ENCODE measurements at regions not wholly inside any gene's neighbourhood (a gene's known extent, or its start where the extent isn't known, plus 50 kb on each side); places are given as distances from the start of the nearest gene placed in this dataset.

DNA sequence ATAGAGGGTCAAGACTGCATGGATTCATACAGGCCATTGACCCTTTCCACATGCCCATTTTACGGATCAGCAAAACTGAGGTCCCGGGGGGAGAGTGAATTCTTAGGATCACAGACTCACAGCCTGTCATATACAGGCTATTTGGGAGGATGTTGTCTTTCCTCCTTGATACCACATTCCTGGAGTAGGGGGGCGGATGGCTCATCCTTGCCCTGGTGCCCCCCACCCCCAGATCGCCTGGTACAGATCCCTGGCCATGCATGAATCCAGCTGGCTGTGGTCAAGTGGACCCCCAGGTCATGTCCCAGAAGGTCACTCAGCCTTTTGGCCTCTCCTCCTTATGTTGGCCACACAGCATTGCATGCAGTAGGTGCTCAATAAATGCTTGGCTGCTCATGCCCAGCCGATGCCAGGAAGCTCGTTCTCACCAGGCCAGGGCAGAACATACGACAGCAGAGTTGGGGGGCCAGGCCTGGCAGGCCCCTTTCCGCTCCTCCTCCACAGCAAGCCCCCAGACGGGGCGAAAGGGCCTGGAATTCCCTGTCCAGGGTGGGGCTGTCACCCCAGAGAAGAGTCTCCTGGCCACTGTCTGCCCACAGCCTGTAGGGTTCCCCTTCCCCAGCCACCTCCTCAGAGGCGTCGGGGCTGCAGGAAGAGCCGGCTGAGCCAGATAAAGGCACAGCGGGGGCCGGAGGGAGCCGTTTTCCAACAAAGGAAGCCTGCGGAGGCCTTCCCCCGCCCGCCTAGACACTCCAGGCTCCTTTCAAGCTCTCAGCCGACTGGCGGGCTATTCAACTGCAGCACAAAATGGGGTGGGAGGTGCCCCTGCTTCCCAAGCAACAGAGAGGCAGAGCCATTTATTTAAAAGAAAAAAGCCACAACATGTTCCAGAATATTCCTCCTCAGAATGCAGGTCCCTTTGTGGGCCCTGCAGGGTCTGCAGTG is 215.7 kb upstream of the CIBAR2 start:
- Mint-ChIP-seq H3K4me1 (peaks cover 3% of the 10 kb centered on the region), H3K27me3 (peaks cover 5% of the 10 kb centered on the region), H3K27ac (no peak overlapping the region), H3K4me3 (no peak overlapping the region), H3K36me3 (ENCODE audit: low read depth) (no peaks in the 10 kb centered on the region), H3K9me3 (ENCODE audit: low read depth) (no peaks in the 10 kb centered on the region)
- POLR2A ChIA-PET: no interaction called here
- no peak for DNase-seq
- intact Hi-C loops (cut with DNase I, micrococcal nuclease): no loop called here
- CTCF ChIA-PET: no interaction called here
- no peak for ATAC-seq

DNA sequence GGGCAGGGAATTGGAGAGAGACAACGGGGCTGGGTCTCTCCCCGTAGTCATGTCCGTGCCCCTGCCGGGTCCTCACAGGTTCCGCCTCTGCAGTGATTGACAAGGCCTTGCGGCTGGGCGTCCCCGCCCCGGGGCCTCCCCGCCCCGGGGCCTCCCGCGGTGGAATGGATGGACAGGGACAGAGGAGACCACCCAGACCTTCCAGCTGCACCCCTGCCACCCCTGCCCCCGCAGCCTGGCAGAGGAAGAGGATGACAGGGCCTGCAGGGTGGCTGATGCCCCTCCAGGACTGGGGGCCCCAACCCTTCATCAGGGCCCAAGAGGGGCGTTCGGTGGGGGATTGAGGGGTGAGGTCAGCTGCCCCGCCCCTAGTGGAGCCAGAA is 216.4 kb upstream of the CIBAR2 start:
- no peaks in the 10 kb centered on the region for H3K9me3 Mint-ChIP-seq (ENCODE audit: low read depth)
- H3K27ac Mint-ChIP-seq: no peak overlapping the region
- H3K4me1 Mint-ChIP-seq: peaks cover 3% of the 10 kb centered on the region
- CTCF ChIA-PET: no interaction called here
- DNase-seq (no peak), ATAC-seq (no peak)
- no peaks in the 10 kb centered on the region for H3K36me3 Mint-ChIP-seq (ENCODE audit: low read depth)
- H3K4me3 Mint-ChIP-seq: no peak overlapping the region
- intact Hi-C loops (cut with DNase I, micrococcal nuclease): no loop called here
- POLR2A ChIA-PET: no interaction called here
- peaks cover 5% of the 10 kb centered on the region for H3K27me3 Mint-ChIP-seq

DNA sequence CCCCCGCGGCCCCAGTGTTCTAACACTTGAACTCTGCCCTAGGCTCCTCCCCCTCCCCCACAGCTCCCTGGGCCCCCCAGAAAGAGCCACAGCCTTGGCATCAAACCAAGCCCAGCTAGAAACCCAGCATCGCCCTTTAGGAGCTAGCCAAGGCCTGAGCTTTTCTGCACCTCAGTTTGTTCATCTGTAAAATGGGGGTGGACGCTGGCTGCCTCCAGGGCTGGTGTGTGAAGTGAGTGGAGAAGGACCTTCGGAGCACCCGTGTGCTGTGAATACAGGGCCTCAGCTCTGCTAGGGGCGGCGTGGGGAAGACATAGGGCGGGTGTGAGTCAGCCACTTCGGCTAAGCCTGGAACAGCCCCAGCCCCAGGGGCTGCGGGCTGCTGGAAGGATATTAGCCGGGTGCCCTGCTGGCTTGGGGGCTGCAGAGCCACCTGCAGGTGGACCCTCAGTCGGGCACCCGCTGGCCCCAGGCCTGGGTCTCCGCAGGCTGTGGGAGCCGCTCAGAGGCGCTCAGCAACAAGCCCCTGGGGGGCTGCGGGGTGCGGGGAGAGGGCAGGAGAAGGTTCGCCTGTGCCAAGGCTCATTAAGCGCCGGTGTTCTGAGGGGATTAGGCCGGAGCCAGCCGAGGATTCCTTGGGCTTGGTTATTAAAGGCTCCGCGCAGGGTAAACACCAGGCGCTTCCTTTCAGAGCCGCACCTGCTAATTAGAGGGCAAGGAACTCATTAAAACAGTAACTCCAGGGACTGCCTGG is 217.0 kb upstream of the CIBAR2 start:
- peaks cover 5% of the 10 kb centered on the region for H3K27me3 Mint-ChIP-seq
- ATAC-seq: no peak
- no peak for DNase-seq
- intact Hi-C loops (cut with DNase I, micrococcal nuclease): no loop called here
- H3K4me1 Mint-ChIP-seq: peaks cover 3% of the 10 kb centered on the region
- no peaks in the 10 kb centered on the region for H3K36me3 Mint-ChIP-seq (ENCODE audit: low read depth)
- POLR2A ChIA-PET: no interaction called here
- H3K9me3 Mint-ChIP-seq (ENCODE audit: low read depth): no peaks in the 10 kb centered on the region
- no peak overlapping the region for H3K4me3 Mint-ChIP-seq
- H3K27ac Mint-ChIP-seq: no peak overlapping the region
- CTCF ChIA-PET: interaction anchor here (0.5 to 2.6 kb wide), 2 partner anchors 19 to 25 kb away, joined by 4 to 8 read pairs; no protein-coding TSS in a partner anchor

DNA sequence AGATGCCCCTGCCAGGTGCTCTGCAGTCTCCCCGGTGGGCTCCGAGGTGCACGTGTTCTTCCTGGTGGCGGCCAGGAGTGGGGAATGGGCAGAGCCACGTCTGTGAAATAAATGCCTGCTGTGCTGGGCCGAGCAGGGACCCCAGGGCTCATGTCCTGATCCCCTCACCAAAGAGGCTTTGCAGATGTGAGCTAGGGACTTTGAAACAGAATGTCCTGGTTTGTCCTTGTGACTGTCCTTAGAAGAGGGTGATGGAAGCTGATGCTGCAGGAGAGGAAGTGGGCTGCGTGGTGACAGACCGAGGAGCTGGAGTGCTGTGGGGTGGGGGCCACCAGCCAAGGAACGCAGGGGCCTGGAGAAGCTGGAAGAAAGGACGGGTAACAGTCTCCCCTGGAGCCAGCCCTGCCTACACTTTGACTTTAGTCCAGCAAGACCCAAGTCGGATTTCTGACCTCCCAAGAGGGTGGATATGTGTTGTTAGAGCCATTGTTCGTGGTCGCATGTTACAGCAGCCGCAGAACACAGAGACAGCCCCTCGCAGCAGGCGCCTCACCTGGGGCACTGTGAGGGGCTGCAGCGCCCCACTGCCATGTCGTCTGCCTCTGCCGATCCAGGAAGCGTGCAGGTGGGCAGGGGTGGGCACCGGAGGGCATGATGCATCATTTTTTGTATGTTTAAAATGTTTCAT is 217.9 kb upstream of the CIBAR2 start:
- ChIA-PET POLR2A (no interaction called here), CTCF (interaction anchor here (0.5 to 2.6 kb wide), 8 partner anchors 12 to 575 kb away, joined by 3 to 8 read pairs (median 4); no protein-coding TSS in a partner anchor)

DNA sequence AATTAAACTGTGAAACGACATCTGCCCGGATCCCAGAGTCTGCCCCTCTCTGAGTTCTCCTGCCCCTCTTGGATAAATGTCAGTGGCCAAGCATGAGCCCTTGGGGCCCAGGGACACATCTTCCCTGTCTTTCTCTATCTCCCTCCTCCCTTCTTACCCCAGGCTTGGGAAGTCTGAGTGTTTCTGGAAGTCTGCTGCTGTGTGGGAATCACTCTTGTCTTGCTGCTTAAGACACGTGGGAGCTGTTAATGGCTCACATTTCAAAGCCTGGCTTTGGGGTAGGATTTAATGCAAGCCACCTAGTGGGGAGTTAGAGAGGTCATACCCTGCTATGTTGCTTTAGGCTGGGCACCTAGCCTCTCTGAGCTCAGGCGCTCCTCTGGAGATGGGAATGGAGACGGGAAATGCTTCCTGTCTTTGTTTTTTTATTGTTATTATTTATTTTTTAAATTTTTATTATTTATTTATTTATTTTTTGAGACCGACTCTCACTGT is 218.5 kb upstream of the CIBAR2 start:
- Mint-ChIP-seq H3K36me3 (ENCODE audit: low read depth) (no peaks in the 10 kb centered on the region), H3K9me3 (ENCODE audit: low read depth) (no peaks in the 10 kb centered on the region), H3K4me1 (peaks cover 14% of the 10 kb centered on the region), H3K27ac (no peak overlapping the region), H3K27me3 (peaks cover 8% of the 10 kb centered on the region), H3K4me3 (no peak overlapping the region)
- CTCF ChIA-PET: interaction anchor here (0.6 to 2.6 kb wide), 7 partner anchors 11 to 575 kb away, joined by 3 to 8 read pairs (median 4); no protein-coding TSS in a partner anchor
- POLR2A ChIA-PET: no interaction called here
- ATAC-seq (peak; percentile 57), DNase-seq (no peak)
- intact Hi-C loops (cut with DNase I, micrococcal nuclease): no loop called here

More for the DNA sequence above, 217.9 kb upstream of the CIBAR2 start:
- intact Hi-C loops (cut with DNase I, micrococcal nuclease): no loop called here
- H3K4me1 Mint-ChIP-seq: peaks cover 9% of the 10 kb centered on the region
- H3K4me3 Mint-ChIP-seq: no peak overlapping the region
- H3K36me3 Mint-ChIP-seq (ENCODE audit: low read depth): no peaks in the 10 kb centered on the region
- DNase-seq (no peak), ATAC-seq (no peak)
- no peak overlapping the region for H3K27ac Mint-ChIP-seq
- H3K9me3 Mint-ChIP-seq (ENCODE audit: low read depth): no peaks in the 10 kb centered on the region
- H3K27me3 Mint-ChIP-seq: peaks cover 5% of the 10 kb centered on the region

DNA sequence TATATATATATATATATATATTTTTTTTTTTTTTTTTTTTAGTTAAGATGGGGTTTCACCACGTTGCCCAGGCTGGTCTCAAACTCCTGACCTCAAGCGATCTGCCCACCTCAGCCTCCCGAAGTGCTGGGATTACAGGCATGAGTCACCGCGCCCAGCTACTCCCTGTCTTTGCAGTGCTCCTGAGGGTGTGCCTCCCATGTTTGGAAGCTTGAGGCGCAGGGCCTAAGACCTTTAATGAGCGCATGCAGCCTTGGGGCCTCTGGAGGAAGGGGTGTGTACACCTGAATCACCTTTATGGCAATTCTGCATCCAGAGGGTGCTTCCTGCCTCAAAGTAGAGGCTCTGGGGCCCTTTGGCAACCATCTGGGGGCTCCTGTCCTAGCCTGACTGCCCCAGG is 219.4 kb upstream of the CIBAR2 start:
- Mint-ChIP-seq H3K9me3 (ENCODE audit: low read depth) (no peaks in the 10 kb centered on the region), H3K36me3 (ENCODE audit: low read depth) (no peaks in the 10 kb centered on the region), H3K4me1 (peaks cover 14% of the 10 kb centered on the region), H3K27me3 (peaks cover 8% of the 10 kb centered on the region), H3K27ac (no peak overlapping the region), H3K4me3 (no peak overlapping the region)
- ChIA-PET CTCF (interaction anchor here (0.6 to 2.6 kb wide), 3 partner anchors 27 to 248 kb away, joined by 3 to 8 read pairs (median 6); no protein-coding TSS in a partner anchor), POLR2A (no interaction called here)
- intact Hi-C loops (cut with DNase I, micrococcal nuclease): no loop called here
- DNase-seq (no peak), ATAC-seq (no peak)

DNA sequence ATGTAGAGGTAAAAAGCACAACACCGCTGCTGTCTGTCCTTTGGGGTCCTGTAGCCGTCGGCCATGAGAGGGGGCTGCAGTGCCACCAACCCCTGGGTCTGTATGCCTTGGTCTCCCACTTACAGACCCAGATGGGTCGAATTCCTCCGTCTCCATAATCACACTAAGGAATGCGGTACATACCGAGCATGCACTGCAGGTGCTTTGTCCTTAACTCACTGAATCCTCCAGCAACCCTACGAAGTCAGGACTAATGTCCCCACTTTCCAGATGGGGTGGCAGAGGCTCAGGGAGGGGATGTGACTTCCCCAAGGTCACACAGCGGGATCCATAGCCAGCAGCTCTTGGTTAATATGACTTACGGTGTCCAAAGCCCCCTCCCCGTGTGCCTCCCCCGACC is 219.9 kb upstream of the CIBAR2 start:
- ATAC-seq: no peak
- ChIA-PET POLR2A (no interaction called here), CTCF (interaction anchor here (0.6 to 2.6 kb wide), 2 partner anchors 28 to 247 kb away, joined by 3 to 8 read pairs; no protein-coding TSS in a partner anchor)
- Mint-ChIP-seq H3K9me3 (ENCODE audit: low read depth) (no peaks in the 10 kb centered on the region), H3K27me3 (peaks cover 8% of the 10 kb centered on the region), H3K27ac (no peak overlapping the region), H3K4me1 (peaks cover 14% of the 10 kb centered on the region), H3K36me3 (ENCODE audit: low read depth) (no peaks in the 10 kb centered on the region), H3K4me3 (no peak overlapping the region)
- intact Hi-C loops (cut with DNase I, micrococcal nuclease): no loop called here
- DNase-seq: no peak

DNA sequence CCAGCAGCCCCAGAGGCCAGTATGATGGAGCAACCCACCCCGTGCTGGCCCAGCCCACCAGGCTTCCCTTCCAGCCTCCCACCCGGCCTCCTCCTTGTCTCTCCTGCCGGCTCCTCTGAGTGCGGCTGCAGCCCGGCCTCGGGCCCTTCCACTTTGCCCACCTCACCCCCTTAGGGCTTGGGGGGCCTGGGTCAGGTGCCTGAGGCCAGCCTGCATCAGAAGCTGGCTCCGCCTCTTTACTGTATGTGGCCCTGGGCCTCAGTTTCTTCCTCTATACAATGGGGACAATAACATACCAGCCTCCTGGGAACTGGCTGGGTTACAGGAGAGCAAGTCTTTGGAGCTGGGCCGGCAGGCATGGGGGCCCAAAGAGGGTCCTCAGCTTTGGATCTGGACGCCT is 221.1 kb upstream of the CIBAR2 start:
- Mint-ChIP-seq H3K27me3 (peaks cover 8% of the 10 kb centered on the region), H3K4me1 (peaks cover 14% of the 10 kb centered on the region), H3K36me3 (ENCODE audit: low read depth) (no peaks in the 10 kb centered on the region), H3K4me3 (no peak overlapping the region), H3K27ac (no peak overlapping the region), H3K9me3 (ENCODE audit: low read depth) (no peaks in the 10 kb centered on the region)
- ChIA-PET CTCF (interaction anchor here (0.8 to 1.2 kb wide), 2 partner anchors 36 to 57 kb away, joined by 3 to 4 read pairs; no protein-coding TSS in a partner anchor), POLR2A (no interaction called here)
- intact Hi-C loops (cut with DNase I, micrococcal nuclease): no loop called here
- no peak for DNase-seq
- ATAC-seq: no peak

DNA sequence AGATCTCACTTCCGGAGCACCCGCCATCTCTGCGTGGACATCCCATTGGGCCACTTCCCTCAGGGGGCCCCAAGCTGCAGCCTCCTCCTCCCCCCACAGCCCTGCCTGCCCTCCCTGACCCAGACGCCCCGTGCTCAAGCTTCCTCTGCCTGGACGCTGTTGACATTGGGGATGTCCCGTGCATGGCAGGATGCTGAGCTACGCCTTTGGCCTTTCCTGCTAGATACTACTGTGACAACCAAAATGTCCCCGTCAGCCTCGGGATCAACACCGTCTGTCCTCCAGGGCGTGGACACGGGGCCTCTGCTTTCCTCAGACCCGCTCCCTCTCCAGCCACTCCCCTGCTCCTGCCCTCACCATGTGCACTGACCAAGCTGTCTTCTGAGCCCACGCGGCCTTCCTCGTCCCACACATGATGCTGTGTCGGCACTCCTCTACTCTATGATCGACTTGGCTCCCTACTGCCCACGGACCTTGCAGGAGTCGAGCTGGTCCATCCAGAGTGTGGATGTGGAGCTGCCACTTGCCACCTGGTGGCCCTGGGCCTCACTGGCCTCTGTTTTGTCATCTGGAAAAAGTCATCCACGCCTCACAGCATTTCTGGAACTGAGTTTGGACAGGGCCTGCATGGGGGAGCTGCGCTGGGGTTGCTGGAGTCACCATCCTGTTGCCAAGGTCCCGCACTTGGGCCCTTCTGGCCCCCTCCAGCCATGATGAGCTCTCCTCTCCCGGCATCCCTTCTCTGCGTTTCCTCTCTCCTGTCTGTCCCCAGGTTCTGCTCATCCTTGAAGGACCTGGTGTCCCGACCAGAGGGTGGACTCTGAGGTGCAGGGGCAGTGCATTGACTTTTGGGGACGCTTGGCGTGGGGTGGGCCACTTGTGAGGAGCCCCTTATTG is 221.7 kb upstream of the CIBAR2 start:
- CTCF ChIA-PET: interaction anchor here (0.7 to 1.2 kb wide), 9 partner anchors 8 to 223 kb away, joined by 3 to 4 read pairs (median 4); no protein-coding TSS in a partner anchor
- Mint-ChIP-seq H3K4me1 (peaks cover 14% of the 10 kb centered on the region), H3K9me3 (ENCODE audit: low read depth) (no peaks in the 10 kb centered on the region), H3K27me3 (peaks cover 8% of the 10 kb centered on the region), H3K27ac (no peak overlapping the region), H3K36me3 (ENCODE audit: low read depth) (no peaks in the 10 kb centered on the region), H3K4me3 (no peak overlapping the region)
- DNase-seq (no peak), ATAC-seq (no peak)
- POLR2A ChIA-PET: no interaction called here
- intact Hi-C loops (cut with DNase I, micrococcal nuclease): loop anchor here in 1 of 2 experiments (2.0 kb wide), 1 partner anchor 31 kb away; no protein-coding TSS in a partner anchor

DNA sequence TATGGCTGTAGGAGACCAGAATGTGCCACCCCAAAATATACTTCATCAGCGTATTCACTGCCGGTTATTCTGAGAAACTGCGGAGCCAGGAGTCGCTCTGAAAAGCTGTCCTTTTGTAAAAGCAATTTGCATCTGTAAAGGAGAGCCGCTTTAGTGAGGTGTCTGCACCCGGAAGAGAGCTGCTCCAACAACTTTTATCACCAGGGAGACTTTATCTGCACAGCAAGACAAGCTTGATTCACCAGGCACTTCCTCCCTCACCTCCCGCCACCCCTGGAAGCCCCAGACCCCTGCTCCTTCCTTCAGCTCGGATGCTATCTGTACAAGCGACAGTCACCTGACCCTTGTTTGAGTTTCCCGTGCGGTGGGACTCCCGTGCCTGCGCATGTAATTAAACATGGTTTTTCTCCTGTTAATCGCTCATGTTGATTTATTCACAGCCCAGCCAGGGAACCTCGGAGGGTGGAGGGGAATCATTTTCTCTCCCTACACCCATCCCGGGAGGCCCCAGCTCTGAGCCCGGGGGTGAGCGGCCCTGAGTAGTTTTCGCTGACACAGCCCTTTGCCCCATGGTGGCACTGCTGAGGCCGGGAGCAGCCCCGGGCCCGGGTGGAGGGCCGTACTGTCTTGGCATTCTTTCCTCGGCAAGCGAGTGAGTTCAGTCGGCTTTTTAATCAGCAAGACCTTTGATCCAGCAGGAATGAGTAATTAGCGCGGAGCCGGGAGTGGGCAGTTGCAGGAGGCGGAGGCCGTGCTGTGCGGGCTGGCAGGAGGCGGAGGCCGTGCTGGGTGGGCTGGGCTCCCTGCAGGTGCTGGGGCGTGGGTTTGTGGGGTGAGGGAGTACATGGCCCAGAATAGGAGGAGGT is 222.7 kb upstream of the CIBAR2 start:
- DNase-seq (peak; percentile 48), ATAC-seq (peak; percentile 66)
- CTCF ChIA-PET: interaction anchor here (0.7 to 1.1 kb wide), 6 partner anchors 12 to 224 kb away, joined by 3 to 4 read pairs (median 4); no protein-coding TSS in a partner anchor
- Mint-ChIP-seq H3K27ac (peak overlapping the region; percentile 47), H3K9me3 (ENCODE audit: low read depth) (no peaks in the 10 kb centered on the region), H3K4me3 (peak overlapping the region; percentile 45), H3K4me1 (peaks cover 14% of the 10 kb centered on the region), H3K27me3 (peaks cover 8% of the 10 kb centered on the region), H3K36me3 (ENCODE audit: low read depth) (no peaks in the 10 kb centered on the region)
- intact Hi-C loops (cut with DNase I, micrococcal nuclease): loop anchor here in 1 of 2 experiments (2.0 kb wide), 1 partner anchor 32 kb away; no protein-coding TSS in a partner anchor
- POLR2A ChIA-PET: no interaction called here
